Liver (tissue), 8 donors: ENCODE measurements at regions not wholly inside any gene's neighbourhood (a gene's known extent, or its start where the extent isn't known, plus 50 kb on each side); places are given as distances from the start of the nearest gene placed in this dataset.

ENCODE experiments used
- DNase-seq: peaks from one replicate; pipeline ENCODE4 v3.0.0-alpha.2; 2017; ENCODE audit warnings: low spot score
- H3K27ac ChIP-seq, 2 donors: one replicate each; pipeline ENCODE4 v1.7.0; 2013; ENCODE audit warnings: inconsistent platforms in 2 of 2, low read length in 2 of 2, control low read depth in 1 of 2, low read depth in 1 of 2, mild to moderate bottlenecking in 1 of 2
- H3K27me3 ChIP-seq, 4 donors: one replicate each; pipeline versions ENCODE4 v1.6.1 to v1.7.0; 2013; ENCODE audit warnings: low read length in 3 of 4, inconsistent platforms in 1 of 4, mild to moderate bottlenecking in 1 of 4, moderate library complexity in 1 of 4; ENCODE audit not compliant: control insufficient read depth in 4 of 4, insufficient read depth in 4 of 4
- H3K36me3 ChIP-seq, 4 donors: one replicate each; pipeline versions ENCODE4 v1.6.1 to v1.7.0; 2013; ENCODE audit warnings: low read length in 3 of 4, mild to moderate bottlenecking in 3 of 4, low read depth in 1 of 4, moderate library complexity in 1 of 4; ENCODE audit not compliant: control insufficient read depth in 4 of 4, insufficient read depth in 3 of 4
- H3K4me1 ChIP-seq, 4 donors: one replicate each; pipeline versions ENCODE4 v1.6.1 to v1.7.0; 2013; ENCODE audit warnings: low read length in 3 of 4, mild to moderate bottlenecking in 3 of 4, moderate library complexity in 1 of 4; ENCODE audit not compliant: control insufficient read depth in 4 of 4, insufficient read depth in 4 of 4
- H3K4me3 ChIP-seq, 3 donors: one replicate each; pipeline versions ENCODE4 v1.6.1 to v1.7.0; 2013; ENCODE audit warnings: low read length in 3 of 3, control low read depth in 1 of 3, low read depth in 1 of 3, mild to moderate bottlenecking in 1 of 3
- H3K9ac ChIP-seq, 2 donors: one replicate each; pipeline ENCODE4 v1.7.0; 2013; ENCODE audit warnings: low read length in 2 of 2, mild to moderate bottlenecking in 2 of 2, moderate library complexity in 2 of 2, control low read depth in 1 of 2, low read depth in 1 of 2
- H3K9me3 ChIP-seq, 4 donors: one replicate each; pipeline versions ENCODE4 v1.6.1 to v1.7.0; 2013; ENCODE audit warnings: low read length in 3 of 4; ENCODE audit not compliant: control insufficient read depth in 4 of 4
- EGR1 ChIP-seq, 2 donors: IDR thresholded peaks; 2 replicates each; pipeline ENCODE4 v1.6.1; 2016 to 2018; ENCODE audit warnings: antibody characterized with exemption in 2 of 2, low read depth in 2 of 2
- FOXA1 ChIP-seq: IDR thresholded peaks from 2 replicates; pipeline ENCODE4 v1.6.1; 2016; ENCODE audit warnings: antibody characterized with exemption
- FOXA2 ChIP-seq: IDR thresholded peaks from 2 replicates; pipeline ENCODE4 v1.6.1; 2016; ENCODE audit warnings: antibody characterized with exemption
- GABPA ChIP-seq, 2 donors: IDR thresholded peaks in 1 of 2; conservative IDR thresholded peaks in 1 of 2; 2 replicates each; pipeline ENCODE4 v1.6.1; 2016; ENCODE audit warnings: antibody characterized with exemption in 2 of 2, mild to moderate bottlenecking in 1 of 2, moderate library complexity in 1 of 2
- HNF4A ChIP-seq, 2 donors: conservative IDR thresholded peaks; 2 replicates each; pipeline ENCODE4 v1.6.1; 2016; ENCODE audit warnings: antibody characterized with exemption in 2 of 2, mild to moderate bottlenecking in 2 of 2
- HNF4G ChIP-seq: IDR thresholded peaks from 2 replicates; pipeline ENCODE4 v1.6.1; 2016; ENCODE audit warnings: antibody characterized with exemption
- RAD21 ChIP-seq, 2 donors: IDR thresholded peaks; 2 replicates each; pipeline ENCODE4 v1.6.1; 2016; ENCODE audit warnings: antibody characterized with exemption in 2 of 2, mild to moderate bottlenecking in 2 of 2
- RXRA ChIP-seq, 2 donors: IDR thresholded peaks; 2 replicates each; pipeline ENCODE4 v1.6.1; 2017 to 2018; ENCODE audit warnings: antibody characterized with exemption in 2 of 2, mild to moderate bottlenecking in 1 of 2
- YY1 ChIP-seq: IDR thresholded peaks from 2 replicates; pipeline ENCODE4 v1.6.1; 2016; ENCODE audit warnings: antibody characterized with exemption, mild to moderate bottlenecking
- WGBS: extraction: QIAGEN DNeasy Blood & Tissue Kit; methylation state at CpG from one replicate; pipeline ENCODE4 v1.1.7; 2013; 5-methylcytosine and 5-hydroxymethylcytosine counted together
- TF ChIP-seq, protein P1 (sequence below): IDR thresholded peaks from 2 replicates; pipeline ENCODE4 v1.6.1; 2016; ENCODE audit warnings: antibody characterized with exemption, mild to moderate bottlenecking
- TF ChIP-seq, protein P2 (sequence below): fragments of 150-350 bp; IDR thresholded peaks from 2 replicates; pipeline ENCODE4 v1.5.1; 2017; ENCODE audit warnings: improper control_type of control experiment, low read depth, low read length; ENCODE audit not compliant: missing input control
- TF ChIP-seq, protein P3 (sequence below): IDR thresholded peaks from 2 replicates; pipeline ENCODE4 v1.6.1; 2016; ENCODE audit warnings: antibody characterized with exemption
- TF ChIP-seq, protein P4 (sequence below): IDR thresholded peaks from 2 replicates; pipeline ENCODE4 v1.6.1; 2016; ENCODE audit warnings: antibody characterized with exemption
- donor health status: healthy.
- donor health status: healthy.
- donor health status: healthy.
- donor health status: healthy.
- donor health status: healthy.

DNA sequence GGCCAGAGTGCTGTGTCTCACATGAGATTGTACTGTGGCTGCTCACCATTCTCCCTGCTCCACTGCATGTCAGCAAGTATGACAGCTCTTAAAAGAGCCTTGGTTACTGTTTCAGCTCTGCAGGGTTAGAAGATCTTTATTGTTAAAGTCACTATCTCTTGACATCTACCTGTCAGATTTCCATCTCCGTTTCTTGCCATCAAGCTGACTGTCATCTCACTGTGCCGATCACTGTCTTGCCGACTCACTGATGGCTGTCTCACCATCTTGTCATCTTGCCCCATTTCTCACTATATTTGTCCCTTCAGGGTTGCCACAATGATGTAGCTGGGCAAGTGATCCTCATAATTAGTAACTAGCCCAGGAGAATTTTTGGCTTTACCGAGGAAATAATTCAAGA is 800.9 kb upstream of the CDH7 start:
- Histone ChIP-seq H3K9ac (no peak overlapping the region), H3K36me3 (no peaks in the 10 kb centered on the region), H3K27me3 (no peaks in the 10 kb centered on the region), H3K4me1 (no peaks in the 10 kb centered on the region), H3K4me3 (no peak overlapping the region), H3K9me3 (peaks cover 0 to 3% (median 0%) of the 10 kb centered on the region in 4 donors), H3K27ac (no peak overlapping the region)
- WGBS, result 94% methylated on average over 4 of the region's 4 CpGs
- TF ChIP-seq HNF4A (conservative IDR thresholded peaks at IDR 0.05) (no peak), EGR1 (IDR thresholded peaks at IDR 0.05; ENCODE audit: low read depth in 2 of 2) (no peak), YY1 (no peak), RAD21 (IDR thresholded peaks at IDR 0.05) (no peak), HNF4G (no peak), RXRA (IDR thresholded peaks at IDR 0.05) (no peak), GABPA (IDR thresholded peaks at IDR 0.05 in 1 of 2, conservative IDR thresholded peaks at IDR 0.05 in 1 of 2) (no peak), FOXA2 (no peak), FOXA1 (no peak)
- TF ChIP-seq, protein P1, sequence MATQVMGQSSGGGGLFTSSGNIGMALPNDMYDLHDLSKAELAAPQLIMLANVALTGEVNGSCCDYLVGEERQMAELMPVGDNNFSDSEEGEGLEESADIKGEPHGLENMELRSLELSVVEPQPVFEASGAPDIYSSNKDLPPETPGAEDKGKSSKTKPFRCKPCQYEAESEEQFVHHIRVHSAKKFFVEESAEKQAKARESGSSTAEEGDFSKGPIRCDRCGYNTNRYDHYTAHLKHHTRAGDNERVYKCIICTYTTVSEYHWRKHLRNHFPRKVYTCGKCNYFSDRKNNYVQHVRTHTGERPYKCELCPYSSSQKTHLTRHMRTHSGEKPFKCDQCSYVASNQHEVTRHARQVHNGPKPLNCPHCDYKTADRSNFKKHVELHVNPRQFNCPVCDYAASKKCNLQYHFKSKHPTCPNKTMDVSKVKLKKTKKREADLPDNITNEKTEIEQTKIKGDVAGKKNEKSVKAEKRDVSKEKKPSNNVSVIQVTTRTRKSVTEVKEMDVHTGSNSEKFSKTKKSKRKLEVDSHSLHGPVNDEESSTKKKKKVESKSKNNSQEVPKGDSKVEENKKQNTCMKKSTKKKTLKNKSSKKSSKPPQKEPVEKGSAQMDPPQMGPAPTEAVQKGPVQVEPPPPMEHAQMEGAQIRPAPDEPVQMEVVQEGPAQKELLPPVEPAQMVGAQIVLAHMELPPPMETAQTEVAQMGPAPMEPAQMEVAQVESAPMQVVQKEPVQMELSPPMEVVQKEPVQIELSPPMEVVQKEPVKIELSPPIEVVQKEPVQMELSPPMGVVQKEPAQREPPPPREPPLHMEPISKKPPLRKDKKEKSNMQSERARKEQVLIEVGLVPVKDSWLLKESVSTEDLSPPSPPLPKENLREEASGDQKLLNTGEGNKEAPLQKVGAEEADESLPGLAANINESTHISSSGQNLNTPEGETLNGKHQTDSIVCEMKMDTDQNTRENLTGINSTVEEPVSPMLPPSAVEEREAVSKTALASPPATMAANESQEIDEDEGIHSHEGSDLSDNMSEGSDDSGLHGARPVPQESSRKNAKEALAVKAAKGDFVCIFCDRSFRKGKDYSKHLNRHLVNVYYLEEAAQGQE, result no peak
- TF ChIP-seq, protein P2, sequence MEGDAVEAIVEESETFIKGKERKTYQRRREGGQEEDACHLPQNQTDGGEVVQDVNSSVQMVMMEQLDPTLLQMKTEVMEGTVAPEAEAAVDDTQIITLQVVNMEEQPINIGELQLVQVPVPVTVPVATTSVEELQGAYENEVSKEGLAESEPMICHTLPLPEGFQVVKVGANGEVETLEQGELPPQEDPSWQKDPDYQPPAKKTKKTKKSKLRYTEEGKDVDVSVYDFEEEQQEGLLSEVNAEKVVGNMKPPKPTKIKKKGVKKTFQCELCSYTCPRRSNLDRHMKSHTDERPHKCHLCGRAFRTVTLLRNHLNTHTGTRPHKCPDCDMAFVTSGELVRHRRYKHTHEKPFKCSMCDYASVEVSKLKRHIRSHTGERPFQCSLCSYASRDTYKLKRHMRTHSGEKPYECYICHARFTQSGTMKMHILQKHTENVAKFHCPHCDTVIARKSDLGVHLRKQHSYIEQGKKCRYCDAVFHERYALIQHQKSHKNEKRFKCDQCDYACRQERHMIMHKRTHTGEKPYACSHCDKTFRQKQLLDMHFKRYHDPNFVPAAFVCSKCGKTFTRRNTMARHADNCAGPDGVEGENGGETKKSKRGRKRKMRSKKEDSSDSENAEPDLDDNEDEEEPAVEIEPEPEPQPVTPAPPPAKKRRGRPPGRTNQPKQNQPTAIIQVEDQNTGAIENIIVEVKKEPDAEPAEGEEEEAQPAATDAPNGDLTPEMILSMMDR, result no peak
- TF ChIP-seq, protein P3, sequence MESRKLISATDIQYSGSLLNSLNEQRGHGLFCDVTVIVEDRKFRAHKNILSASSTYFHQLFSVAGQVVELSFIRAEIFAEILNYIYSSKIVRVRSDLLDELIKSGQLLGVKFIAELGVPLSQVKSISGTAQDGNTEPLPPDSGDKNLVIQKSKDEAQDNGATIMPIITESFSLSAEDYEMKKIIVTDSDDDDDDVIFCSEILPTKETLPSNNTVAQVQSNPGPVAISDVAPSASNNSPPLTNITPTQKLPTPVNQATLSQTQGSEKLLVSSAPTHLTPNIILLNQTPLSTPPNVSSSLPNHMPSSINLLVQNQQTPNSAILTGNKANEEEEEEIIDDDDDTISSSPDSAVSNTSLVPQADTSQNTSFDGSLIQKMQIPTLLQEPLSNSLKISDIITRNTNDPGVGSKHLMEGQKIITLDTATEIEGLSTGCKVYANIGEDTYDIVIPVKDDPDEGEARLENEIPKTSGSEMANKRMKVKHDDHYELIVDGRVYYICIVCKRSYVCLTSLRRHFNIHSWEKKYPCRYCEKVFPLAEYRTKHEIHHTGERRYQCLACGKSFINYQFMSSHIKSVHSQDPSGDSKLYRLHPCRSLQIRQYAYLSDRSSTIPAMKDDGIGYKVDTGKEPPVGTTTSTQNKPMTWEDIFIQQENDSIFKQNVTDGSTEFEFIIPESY, result no peak
- TF ChIP-seq, protein P4, sequence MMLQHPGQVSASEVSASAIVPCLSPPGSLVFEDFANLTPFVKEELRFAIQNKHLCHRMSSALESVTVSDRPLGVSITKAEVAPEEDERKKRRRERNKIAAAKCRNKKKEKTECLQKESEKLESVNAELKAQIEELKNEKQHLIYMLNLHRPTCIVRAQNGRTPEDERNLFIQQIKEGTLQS, result no peak
- DNase-seq, result no peak

DNA sequence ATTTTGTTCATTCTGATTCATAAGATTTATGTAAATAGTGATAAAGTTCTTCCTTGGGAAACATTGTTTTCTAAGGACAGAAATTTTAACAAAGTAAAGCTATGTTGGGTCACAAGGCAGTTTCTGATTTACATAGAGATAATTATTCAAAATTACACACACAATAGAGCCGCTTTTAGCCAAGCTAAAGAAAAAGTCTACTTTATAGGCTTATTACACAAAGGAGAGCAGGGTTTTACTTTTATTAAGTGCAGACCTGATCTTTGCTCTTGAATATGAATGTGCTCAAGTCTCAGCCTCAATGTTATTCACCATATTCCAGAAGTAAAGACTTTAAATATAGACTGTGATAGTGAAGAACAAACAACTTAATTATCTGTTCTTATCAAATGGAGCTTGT is 787.8 kb upstream of the LINC00305 start:
- TF ChIP-seq, protein P1, result no peak
- TF ChIP-seq RAD21 (IDR thresholded peaks at IDR 0.05), result no peak
- Histone ChIP-seq H3K27ac (no peak overlapping the region), H3K4me1 (no peaks in the 10 kb centered on the region), H3K27me3 (no peaks in the 10 kb centered on the region), H3K9me3 (no peaks in the 10 kb centered on the region), H3K9ac (no peak overlapping the region), H3K36me3 (no peaks in the 10 kb centered on the region), H3K4me3 (no peak overlapping the region)
- 84% methylated on average over 1 of the region's 1 CpG for WGBS
- DNase-seq, result no peak
